Activated T-cell treated with anti-CD3 and anti-CD28 coated beads for 48 hours (primary cell): ENCODE measurements at regions not wholly inside any gene's neighbourhood (a gene's known extent, or its start where the extent isn't known, plus 50 kb on each side); places are given as distances from the start of the nearest gene placed in this dataset.

Source experiments
- DNase-seq: peaks from one replicate; pipeline ENCODE4 v3.0.0-alpha.2; 2020; ENCODE audit warnings: low read depth

DNA sequence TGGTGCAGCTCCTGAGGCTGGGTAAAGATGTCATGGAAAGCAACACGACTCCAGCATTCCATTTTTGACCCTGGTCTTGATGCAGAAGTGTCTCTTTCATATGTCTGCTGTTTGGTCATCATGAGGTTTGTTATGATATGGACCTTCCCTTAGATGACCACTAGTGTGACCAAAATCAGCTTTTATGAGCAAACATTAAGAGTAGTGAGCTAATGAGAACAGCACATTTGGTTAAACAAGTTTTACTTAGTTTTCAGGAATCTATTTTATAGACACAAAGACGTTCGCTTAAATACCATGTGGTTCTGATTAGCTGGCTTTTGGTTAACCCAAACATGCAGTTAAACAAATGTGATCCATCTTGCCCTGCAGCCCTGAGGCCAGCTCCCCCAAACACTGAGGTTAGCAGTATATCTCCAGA, 56.7 kb upstream of the ACTBL2 start:
- no peak for DNase-seq

GRCh38 chr5:57538341-57538955, 55.8 kb upstream of the ACTBL2 start:
- DNase-seq = no peak

GRCh38 chr5:57537811-57538210, 55.2 kb upstream of the ACTBL2 start:
- DNase-seq = no peak

DNA sequence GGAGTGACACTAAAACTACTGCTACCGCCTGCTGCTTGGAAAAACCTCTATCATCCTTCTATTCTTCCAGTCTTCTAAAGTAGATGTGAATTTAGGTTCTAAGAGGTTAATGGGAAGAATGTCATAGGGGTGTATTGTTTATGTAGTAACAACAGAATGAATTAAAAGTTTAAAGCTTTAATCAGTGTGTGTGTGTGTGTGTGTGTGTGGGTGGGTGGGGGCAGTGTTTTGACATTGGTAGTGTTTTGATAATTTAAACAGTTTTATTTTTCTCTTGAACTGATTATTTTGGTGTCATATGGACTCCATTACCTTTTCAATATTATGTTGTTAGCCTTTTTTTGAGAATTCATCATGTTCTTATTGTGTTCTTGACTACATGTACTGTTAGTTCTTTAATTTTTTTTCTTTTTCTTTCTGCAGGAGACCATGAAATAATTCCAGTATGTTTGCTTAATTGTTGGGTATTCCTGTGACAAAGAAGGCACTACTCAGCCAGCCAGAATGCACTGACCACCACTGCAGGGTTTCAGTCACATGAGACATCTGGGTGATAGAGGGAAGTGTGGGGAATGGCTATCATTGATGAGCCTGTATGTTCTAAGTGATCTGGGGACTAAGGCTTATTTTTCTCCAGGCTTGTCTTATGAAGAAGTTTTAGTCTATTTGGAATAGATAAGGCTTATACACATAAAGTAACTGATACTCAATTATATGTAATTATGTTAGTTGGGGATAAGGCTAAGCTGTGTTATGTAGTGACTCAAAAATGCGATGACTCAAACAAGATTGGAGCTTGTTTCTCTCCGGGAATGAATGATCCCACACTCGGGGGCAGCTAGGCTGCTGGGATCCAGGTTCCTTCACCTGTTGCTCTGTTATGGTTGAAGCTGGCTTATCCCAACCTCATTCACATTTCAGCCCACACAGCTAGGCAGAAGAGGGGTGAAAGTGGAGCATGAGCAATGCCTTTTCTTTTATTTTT, 50.2 kb upstream of the ACTBL2 start:
- DNase-seq = no peak
